ENCODE measurements at regions not wholly inside any gene's neighbourhood (a gene's known extent, or its start where the extent isn't known, plus 50 kb on each side); places are given as distances from the start of the nearest gene placed in this dataset.
"Not testable (repeated sequence)": the region's sequence is repeated elsewhere in the genome, so short reads cannot be mapped to it uniquely, and the experiment has no call there.

DNA sequence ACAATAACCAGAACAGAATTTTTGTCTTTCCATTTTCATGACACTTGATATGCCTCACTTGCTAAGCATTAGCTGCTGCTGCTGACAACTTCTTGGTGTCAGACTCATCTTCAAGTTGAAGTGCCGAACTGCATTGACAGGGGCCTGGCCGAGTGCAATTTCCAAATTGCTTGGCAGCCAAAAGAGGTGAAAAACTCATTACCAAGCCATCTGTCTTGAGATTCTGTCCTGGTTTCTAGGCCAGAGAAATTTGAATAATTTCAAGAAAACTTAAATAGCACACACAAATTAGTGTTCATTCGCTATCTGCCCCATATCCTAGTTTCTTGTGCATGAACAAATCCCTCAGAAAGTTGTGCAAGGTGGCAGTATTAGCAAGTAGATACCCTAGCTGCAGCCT, 165.3 kb upstream of the RASSF8 start:
- DNase-seq (ENCODE audit: low spot score): no peak

DNA sequence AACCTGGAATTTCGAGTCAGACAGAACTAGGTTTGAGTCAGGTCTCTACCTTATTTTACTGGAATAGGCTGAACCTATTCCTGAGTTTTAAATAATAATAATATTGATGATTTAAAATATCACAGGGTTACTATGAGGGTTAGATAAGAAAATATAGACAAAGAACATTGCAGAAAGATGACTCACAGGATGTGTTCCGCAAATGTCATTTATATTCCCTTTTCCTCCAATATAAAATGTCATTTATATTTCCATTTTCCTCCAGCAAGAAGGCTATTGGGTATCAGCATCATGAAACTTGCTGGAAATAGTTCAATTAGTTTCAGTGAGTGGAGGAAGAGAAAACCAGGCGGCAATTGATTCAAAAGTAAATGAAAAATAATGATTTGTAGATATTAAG, 163.9 kb upstream of the RASSF8 start:
- no peak for DNase-seq (ENCODE audit: low spot score)

DNA sequence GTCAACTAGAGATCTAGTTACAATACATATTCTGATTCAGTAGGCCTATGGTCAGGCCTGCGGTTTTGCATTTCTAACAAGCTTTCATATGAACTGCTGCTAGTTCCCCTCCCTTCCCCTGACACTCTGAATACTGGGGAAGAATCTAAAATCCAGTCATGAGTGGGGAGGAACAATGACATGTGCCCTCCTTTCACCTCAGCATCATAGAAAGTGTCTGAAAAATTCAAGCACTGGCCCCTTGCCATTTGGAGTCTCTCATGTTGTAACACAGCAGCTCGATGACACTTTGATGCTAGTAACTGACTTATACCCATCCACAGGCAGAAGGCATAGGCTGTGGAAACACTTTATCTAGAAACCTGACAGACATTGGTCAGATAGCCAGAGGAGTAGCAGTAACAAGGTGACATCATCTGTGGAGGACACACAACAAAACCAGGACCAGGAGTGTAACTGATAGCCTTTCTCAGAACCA, 161.9 kb upstream of the RASSF8 start:
- DNase-seq (ENCODE audit: low spot score): no peak

DNA sequence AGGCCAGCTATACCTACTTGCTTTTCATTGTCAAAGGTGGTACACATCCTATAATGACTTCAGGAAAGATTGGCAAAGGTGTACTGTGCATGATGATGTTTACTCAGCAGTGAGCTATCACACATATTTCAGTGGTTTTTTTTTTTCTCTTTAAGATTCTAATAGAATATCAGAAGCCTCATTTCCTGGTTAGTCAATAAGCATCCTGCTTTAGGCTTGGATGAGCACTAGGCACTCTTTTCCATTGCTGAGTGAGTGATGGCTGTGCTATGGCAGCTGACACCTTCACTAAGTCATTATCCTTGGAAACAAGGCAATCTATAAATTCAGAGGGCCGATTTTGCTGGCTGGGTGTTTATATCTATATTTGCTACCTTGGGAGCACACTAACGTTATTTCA, 161.1 kb upstream of the RASSF8 start:
- DNase-seq (ENCODE audit: low spot score): no peak

DNA sequence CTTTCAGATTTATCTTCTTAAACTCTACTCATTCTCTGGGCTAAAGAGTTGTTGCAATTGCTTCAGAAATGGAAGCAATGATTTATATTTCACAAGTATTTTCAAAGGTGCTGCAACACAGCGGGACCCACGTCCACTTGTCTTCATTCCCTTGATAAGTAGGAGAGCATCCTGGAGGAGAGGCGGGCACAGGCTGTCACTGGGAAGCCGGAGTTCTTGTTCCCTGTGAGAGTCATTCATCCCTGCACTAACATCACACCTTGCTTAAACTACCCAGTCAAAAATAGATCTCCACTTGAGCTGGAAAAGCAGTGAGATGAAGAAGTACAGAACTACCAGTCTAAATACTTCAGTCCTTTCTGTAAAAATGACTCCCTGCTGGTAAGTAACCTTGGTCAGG, 160.5 kb upstream of the RASSF8 start:
- DNase-seq (ENCODE audit: low spot score): no peak

DNA sequence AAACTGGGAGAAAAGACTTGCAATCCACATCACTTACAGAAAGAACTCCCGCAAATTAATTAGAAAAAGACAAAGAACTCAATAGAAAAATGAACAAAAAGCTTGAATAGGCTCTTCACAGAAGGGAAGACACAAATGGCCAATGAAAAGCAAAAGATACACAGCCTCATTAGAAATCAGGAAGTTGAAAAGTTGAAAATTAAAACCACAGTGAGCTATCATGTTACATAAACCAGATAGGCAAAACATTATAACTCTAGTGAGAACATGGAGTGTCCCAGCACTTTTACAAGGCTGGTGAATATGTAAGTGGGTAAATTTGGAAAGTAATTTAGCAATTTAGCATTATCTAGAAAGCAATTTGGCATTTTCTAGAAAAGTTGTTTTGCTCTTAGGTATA, 158.4 kb upstream of the RASSF8 start:
- DNase-seq (ENCODE audit: low spot score): no peak

DNA sequence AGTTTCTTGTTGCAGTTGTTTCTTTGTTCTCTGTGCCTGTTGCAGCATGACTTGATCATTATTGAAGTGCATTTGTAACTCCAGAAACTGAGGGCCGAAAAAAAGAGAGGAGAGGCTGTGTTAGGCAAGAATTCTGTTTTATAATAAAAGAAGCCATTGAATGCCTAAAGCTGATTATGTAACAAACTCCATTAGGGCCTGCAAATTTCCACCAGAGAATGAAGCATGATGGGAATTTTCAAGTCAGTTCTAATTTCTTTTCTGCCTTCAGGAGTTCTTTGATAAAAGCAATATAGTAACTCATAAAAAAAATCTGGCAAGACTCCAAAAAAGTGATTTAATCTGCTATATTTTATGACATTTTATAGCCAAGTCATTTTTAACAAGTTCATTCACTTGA, 156.7 kb upstream of the RASSF8 start:
- DNase-seq (ENCODE audit: low spot score): peak; percentile 37

DNA sequence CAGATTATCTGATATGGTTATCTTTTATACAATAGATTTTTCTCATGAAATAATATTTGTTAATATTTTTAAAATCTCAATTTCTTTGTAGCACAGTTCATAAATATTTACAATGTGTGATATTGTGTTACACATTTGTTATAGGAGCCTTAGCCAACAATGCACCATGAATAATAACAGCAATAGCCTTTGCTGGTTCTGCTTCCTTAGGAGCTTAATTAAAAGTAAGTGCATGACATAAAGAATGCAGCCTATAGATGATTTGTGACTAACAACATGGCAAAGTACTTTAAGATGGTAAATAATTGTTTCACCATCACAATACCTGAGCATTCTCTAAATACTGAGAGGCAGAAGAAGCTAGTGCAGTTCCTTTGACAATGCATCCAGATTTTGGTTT, 156.3 kb upstream of the RASSF8 start:
- DNase-seq (ENCODE audit: low spot score): no peak

DNA sequence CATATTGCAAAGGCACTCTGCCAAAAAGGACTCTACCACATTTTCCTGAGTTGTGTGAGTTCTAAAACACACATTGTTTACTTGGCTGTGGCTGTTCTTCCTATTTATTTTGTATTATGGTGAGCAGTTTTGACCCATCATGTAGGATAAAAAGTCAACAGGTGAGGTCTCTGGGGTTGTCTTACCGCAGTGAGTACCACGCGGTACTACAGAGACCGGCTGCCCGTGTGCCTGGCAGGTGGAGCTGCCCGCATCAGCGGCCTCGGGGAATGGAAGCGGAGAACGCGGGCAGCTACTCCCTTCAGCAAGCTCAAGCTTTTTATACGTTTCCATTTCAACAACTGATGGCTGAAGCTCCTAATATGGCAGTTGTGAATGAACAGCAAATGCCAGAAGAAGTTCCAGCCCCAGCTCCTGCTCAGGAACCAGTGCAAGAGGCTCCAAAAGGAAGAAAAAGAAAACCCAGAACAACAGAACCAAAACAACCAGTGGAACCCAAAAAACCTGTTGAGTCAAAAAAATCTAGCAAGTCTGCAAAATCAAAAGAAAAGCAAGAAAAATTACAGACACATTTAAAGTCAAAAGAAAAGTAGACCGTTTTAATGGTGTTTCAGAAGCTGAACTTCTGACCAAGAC, 155.3 kb upstream of the RASSF8 start:
- not testable (repeated sequence) for DNase-seq (ENCODE audit: low spot score)

DNA sequence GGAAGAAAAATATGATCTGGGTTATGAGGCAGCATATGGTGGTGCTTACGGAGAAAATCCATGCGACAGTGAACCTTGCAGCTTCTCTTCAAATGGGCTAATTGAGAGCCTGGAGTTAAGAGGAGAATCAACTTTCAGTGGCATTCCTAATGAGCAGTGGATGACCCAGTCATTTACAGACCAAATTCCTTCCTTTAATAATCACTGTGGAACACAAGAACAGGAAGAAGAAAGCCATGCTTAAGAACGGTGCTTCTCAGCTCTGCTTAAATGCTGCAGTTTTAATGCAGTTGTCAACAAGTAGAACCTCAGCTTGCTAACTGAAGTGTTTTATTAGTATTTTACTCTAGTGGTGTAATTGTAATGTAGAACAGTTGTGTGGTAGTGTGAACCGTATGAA, 154.2 kb upstream of the RASSF8 start:
- not testable (repeated sequence) for DNase-seq (ENCODE audit: low spot score)

DNA sequence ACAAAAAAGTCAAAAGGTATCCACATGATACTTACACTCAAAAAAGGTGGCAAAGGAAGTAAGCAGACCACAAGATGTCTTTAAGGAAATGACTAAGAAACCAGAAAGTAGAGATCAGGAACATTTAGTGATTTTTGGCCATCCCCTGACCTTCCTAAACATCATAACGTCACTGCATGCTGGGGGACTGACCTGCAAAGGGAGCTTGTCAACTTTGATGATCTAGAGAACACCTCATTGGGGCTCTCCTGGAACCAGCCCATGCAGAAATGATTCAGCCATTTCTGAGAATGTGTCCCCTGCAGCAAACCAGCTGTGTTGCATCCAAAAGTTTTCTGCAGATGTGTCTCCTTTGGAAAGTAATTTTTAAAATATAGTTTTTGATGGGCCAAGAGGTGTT, 152.2 kb upstream of the RASSF8 start:
- no peak for DNase-seq (ENCODE audit: low spot score)

DNA sequence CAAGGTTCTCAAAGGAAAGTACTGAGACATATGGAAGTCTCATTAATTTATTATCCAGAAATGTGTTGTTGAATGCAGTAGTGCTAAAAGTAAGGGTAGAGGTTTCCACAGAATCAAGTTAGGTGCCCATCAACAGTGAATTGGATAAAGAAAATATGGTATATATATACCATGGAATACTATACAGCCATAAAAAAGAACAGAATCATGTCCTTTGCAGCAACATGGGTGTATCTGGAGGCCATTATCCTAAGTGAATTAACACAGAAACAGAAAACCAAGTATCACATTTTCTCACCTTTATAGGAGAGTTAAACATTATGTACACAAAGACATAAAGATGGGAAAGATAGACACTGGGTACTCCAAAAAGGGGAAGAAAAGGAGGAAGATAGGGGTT, 149.9 kb upstream of the RASSF8 start:
- no peak for DNase-seq (ENCODE audit: low spot score)

DNA sequence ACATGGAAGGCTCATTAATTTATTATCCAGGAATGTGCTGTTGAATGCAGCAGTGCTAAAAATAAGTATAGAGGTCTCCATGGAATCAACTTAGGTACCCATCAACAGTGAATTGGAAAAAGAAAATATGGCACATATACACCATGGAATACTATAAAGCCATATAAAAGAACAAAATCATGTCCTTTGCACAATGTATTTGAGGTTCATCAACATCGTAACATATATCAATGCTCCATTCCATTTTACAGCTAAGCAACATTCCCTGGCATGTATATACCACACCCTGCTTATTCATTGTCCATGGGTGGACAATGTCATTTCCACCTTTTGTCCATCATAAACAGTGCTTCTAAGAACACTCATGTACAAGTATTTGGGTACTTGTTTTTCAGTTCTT, 147.8 kb upstream of the RASSF8 start:
- DNase-seq (ENCODE audit: low spot score): no peak

DNA sequence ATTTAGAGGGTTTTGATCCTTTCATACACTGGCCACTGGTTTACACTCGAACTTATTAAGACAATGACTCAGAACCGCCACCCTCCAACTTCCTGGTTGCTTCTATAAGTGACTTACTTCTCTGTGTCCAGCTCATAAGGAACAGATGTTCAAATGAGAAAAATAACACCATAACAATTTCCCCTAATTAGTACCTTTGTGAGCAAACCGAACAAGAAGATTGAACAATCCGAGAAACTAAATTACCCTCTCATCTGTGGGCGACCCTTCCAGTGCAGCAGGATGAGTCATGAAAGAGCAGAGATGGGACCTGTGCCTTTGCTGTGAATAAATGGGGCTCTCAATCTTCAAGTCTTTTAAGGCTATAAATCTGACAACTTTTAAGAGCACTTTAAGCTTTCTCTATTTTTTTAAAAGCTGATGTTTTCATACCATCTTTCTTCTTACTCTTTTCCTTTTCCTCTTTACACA, 146.8 kb upstream of the RASSF8 start:
- no peak for DNase-seq (ENCODE audit: low spot score)

DNA sequence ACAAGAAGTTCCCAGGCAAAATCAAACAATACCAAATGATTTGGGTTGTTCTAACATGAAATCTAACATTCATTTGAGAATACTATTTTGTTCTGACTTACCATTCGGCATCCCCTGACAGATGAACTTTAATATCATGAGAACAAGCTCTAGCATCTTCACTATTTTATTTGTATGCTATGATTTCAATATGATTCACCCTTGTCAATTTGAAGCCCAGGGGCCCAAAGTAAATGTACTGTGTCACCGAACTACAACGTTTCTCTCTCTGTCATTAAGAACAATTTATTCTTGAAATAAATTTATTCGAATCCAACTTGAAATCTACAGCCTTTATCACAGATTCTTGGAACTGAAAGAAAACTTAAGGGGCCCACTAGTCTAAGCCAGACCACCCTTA, 146.2 kb upstream of the RASSF8 start:
- DNase-seq (ENCODE audit: low spot score): no peak

DNA sequence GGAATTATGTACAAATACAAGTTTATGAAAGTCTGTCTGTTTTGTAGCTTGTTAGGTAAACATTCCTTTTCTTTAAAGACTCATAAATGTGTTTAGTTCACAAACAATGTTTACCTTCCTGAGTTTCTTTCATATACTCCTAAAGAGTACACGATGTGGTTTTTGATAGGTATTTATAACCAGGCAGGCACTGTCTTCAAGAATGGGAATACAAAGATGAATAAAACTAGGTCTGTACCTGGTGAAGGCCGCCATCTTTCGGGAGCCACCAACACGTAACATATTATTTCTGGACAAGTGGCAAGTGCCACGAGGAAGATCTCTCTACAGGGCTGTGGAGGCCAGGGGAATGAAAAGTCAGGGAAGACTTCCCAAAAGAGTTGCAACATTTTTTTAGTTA, 144.6 kb upstream of the RASSF8 start:
- DNase-seq (ENCODE audit: low spot score): no peak

DNA sequence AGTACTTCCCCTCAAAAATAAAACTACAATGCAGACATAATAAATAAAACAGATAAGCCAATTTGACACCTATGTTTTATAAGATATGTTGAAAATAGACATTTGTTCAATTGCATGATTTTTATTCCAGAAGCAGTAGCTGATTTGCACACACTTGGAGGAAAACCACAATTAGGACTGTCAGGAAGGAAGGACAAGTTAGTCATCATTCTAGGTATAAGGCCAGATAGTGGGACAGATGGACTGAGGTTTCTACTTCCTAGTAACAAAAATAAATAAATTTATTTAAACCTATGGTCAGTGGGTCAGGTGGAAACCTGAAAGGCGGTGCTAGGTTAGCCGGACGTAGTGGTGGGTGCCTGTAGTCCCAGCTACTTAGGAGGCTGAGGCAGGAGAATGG, 141.8 kb upstream of the RASSF8 start:
- no peak for DNase-seq (ENCODE audit: low spot score)

DNA sequence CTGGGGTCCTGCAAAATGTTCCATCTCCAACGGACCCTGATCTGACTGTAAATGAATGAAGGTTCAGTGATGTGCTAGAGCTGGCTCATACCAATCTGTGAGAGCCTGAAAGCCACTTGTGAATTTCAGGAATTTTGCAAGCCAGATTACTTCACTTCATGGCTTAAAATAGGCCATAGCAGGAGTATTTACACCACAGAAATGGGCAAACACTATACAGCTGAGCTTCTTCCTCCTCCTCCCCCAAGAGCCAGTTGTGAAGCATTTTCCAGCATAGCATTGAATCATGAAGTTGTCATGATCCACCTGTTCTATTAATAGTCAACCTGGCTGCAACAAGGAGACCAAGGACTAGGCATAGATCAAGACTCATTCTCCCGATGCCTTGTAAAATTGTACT, 141.3 kb upstream of the RASSF8 start:
- DNase-seq (ENCODE audit: low spot score): no peak

DNA sequence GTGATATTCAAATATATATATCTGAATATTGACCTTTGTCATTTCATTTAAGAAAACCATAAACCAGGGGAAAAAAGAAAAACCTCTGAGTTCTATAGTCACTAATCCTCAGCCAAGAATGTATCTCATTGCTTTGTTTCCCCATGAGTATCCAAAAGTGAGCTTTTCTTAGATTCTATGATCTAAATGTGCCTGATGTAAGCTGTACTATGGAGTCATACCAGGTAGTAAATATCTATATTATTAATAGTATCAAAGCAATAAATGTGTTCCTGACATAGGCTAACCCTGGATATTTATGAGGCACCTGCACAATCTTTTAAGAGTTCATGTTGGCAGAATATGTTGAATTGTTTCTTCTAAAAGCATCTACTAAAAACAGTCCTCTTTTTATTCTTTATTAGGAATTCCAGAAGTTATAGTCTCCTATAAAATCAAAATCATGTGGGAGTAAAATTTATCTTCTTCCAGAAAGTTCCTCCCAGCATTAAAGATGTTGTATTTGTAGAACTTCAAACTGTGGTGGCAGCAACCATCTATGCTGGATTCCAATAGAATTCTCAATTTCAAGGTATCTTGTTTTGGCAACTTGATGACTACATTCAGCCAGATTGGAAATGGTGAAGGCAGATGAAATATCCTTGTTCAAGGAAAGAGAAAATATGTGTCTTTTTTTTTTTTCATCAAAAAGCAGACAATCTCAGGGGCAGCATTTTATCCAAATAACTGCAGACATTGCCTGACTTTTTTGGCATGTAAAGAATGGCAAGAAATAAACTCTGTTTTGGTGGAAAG, 139.7 kb upstream of the RASSF8 start:
- no peak for DNase-seq (ENCODE audit: low spot score)

DNA sequence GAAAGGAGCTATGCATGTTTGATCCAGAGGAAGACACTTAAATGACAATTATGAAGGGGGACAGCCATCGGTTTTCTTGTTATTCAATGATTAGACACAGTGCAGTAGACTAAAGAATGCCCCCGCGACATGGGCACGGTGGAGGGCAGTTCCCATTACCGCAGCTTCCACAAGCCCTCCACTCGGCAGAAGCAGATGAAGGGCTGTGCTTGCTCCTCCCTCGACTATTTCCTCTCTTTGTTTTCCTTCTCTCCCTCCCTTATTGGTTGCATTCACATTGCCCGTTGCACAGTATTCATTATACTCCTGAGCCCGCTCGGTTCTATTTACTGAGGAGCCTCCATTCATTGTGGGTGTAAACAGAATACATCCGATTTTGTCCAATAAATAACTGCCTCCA, 138.8 kb upstream of the RASSF8 start:
- DNase-seq (ENCODE audit: low spot score): no peak

DNA sequence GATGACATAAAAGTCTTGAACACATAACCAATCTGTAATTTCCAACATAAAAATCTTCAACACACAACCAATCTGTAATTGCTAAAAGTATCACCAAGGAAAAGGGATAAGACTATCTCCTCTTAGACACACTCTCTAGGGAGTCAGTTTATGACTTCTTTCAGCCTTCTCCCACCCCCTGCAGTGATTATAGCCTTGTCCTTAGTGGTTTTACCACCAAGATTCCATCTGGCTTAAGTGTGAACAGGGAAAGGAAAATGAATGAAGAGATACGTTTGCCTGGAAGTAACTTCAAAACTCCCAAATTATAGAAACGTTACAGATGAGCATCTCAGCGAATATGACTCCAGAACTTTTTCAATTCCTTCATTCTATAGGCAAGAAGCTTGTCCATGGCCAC, 136.2 kb upstream of the RASSF8 start:
- DNase-seq (ENCODE audit: low spot score): no peak

DNA sequence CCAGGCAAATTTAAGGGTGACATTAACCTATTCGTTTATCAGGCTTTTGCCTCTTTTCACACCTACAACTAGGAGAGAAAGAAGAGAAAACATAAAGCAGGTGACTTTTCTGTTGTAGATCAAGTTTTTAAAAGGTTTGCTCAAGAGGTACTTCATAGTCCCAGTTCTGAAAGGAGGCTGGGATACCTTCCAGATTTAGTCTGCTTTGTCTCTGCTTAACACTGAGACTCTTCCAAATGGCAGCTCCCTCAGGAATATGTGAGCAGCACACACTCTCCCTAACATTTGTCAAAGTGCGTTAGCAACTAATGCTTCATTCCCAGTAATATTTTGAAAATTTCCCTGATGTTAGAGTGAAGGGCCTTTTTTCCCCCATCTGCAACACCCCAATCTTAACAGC, 133.7 kb upstream of the RASSF8 start:
- DNase-seq (ENCODE audit: low spot score): peak; percentile 24

DNA sequence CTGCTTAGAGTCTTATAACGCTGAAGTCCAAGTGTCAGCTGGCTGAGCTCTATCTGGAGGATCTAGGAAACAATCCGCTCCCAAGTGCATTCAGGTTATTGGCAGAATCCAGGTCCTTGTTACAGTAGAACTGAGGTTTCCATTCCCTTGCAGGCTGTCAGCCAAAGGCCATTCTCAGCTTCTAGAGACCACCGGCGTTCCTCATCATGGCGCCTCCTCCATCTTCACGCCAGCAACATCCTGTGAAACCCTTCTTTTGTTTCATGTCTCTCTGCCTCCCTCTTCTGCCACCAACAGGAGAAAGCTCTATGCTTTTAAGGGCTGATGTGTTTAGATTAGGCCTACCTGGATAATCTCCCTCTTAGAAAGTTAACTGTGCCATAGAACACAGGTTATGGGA, 133.0 kb upstream of the RASSF8 start:
- no peak for DNase-seq (ENCODE audit: low spot score)

DNA sequence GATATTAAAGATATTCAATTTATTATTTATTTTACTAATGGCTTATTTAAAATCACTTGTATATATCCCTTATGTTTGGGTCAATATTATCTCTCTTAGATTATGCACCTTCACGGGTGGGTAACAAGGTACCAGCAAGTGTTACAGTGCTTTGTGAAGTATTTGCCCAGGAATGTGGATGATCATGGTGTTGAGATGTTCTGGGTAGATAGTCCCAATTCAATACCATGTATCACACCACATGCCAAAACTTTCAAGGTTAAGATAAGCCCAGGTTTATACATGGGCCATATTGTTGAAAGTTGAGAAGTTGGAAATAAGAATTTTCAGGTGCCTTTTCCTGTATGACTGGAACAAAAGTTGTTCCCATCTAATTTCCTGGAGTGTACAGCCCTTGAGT, 131.3 kb upstream of the RASSF8 start:
- DNase-seq (ENCODE audit: low spot score): no peak

Data from globus pallidus (tissue), 1 donor.